CD14-positive monocyte (primary cell): ENCODE measurements at regions not wholly inside any gene's neighbourhood (a gene's known extent, or its start where the extent isn't known, plus 50 kb on each side); places are given as distances from the start of the nearest gene placed in this dataset.

Experiments
- DNase-seq, 3 donors: peaks; one replicate each; pipeline ENCODE4 v3.0.0-alpha.2; 2011 to 2022
- H2AFZ ChIP-seq: 2 replicates; pipeline ENCODE4 v1.6.0; 2012; ENCODE audit warnings: mild to moderate bottlenecking, low read depth, low read length, inconsistent platforms; ENCODE audit not compliant: insufficient read depth, poor library complexity, severe bottlenecking
- H3K27ac ChIP-seq, 2 donors: 1 replicate in 1 of 2; 2 replicates in 1 of 2; pipeline ENCODE4 v1.5.1; 2012 to 2013; ENCODE audit warnings: low read length in 2 of 2, control low read depth in 1 of 2, inconsistent platforms in 1 of 2, low read depth in 1 of 2, mild to moderate bottlenecking in 1 of 2
- H3K27me3 ChIP-seq, 2 donors: one replicate each; pipeline versions ENCODE4 v1.6.0 to v1.6.1; 2011 to 2013; ENCODE audit warnings: low read length in 2 of 2; ENCODE audit not compliant: control insufficient read depth in 2 of 2, insufficient read depth in 2 of 2
- H3K36me3 ChIP-seq, 2 donors: replicated peaks in 1 of 2; 1 replicate in 1 of 2; 2 replicates in 1 of 2; pipeline versions ENCODE4 v1.5.1 to v1.6.1; 2012 to 2013; ENCODE audit warnings: low read length in 2 of 2, control low read depth in 1 of 2, inconsistent platforms in 1 of 2, mild to moderate bottlenecking in 1 of 2; ENCODE audit not compliant: insufficient read depth in 2 of 2, control insufficient read depth in 1 of 2
- H3K4me1 ChIP-seq, 2 donors: 1 replicate in 1 of 2; 2 replicates in 1 of 2; pipeline versions ENCODE4 v1.5.1 to v1.6.1; 2012 to 2013; ENCODE audit warnings: low read length in 2 of 2, control low read depth in 1 of 2, inconsistent platforms in 1 of 2, mild to moderate bottlenecking in 1 of 2, moderate library complexity in 1 of 2; ENCODE audit not compliant: insufficient read depth in 2 of 2, control insufficient read depth in 1 of 2
- H3K4me2 ChIP-seq: replicated peaks from 2 replicates; pipeline ENCODE3; 2012; ENCODE audit warnings: low read length, moderate library complexity, mild to moderate bottlenecking; ENCODE audit not compliant: poor library complexity, severe bottlenecking; ENCODE audit errors: extremely low read depth
- H3K4me3 ChIP-seq, 3 experiments: fragments of 200-600 bp in 1 of 3; sonication (generic) in 1 of 3; replicated peaks in 1 of 3; 1 replicate in 2 of 3; 2 replicates in 1 of 3; pipeline ENCODE4 v1.5.1; 2011 to 2013; ENCODE audit warnings: low read length in 3 of 3, mild to moderate bottlenecking in 3 of 3, control low read depth in 2 of 3, low read depth in 2 of 3, inconsistent platforms in 1 of 3, moderate library complexity in 1 of 3
- H3K79me2 ChIP-seq: 2 replicates; pipeline ENCODE4 v1.6.0; 2012; ENCODE audit warnings: mild to moderate bottlenecking, control low read depth, inconsistent platforms, low read length, moderate library complexity; ENCODE audit not compliant: insufficient read depth
- H3K9ac ChIP-seq: 2 replicates; pipeline ENCODE4 v1.6.0; 2017; ENCODE audit warnings: low read length, mild to moderate bottlenecking; ENCODE audit not compliant: insufficient read depth, poor library complexity, severe bottlenecking
- H3K9me3 ChIP-seq, 2 donors: replicated peaks in 1 of 2; 1 replicate in 1 of 2; 2 replicates in 1 of 2; pipeline versions ENCODE4 v1.5.1 to v1.6.1; 2012 to 2013; ENCODE audit warnings: low read length in 2 of 2, control low read depth in 1 of 2; ENCODE audit not compliant: control insufficient read depth in 1 of 2, insufficient read depth in 1 of 2
- H4K20me1 ChIP-seq: 2 replicates; pipeline ENCODE4 v1.6.0; 2012; ENCODE audit warnings: mild to moderate bottlenecking, low read length, control low read depth, moderate library complexity; ENCODE audit not compliant: insufficient read depth
- H3K27ac Mint-ChIP-seq, 7 donors: one replicate each; pipeline ENCODE4 v1.8.0; 2020; ENCODE audit warnings: mild to moderate bottlenecking in 7 of 7, mixed read lengths in 7 of 7, moderate library complexity in 6 of 7, inconsistent platforms in 2 of 7
- H3K27me3 Mint-ChIP-seq, 3 donors: one replicate each; pipeline ENCODE4 v1.8.0; 2021 to 2022; ENCODE audit warnings: low read depth in 3 of 3, mild to moderate bottlenecking in 3 of 3, mixed read lengths in 3 of 3, moderate library complexity in 3 of 3, inconsistent platforms in 1 of 3
- H3K36me3 Mint-ChIP-seq, 2 donors: one replicate each; pipeline ENCODE4 v1.8.0; 2020; ENCODE audit warnings: mixed read lengths in 2 of 2, inconsistent platforms in 1 of 2, mild to moderate bottlenecking in 1 of 2
- H3K4me1 Mint-ChIP-seq: one replicate; pipeline ENCODE4 v1.8.0; 2020; ENCODE audit warnings: mild to moderate bottlenecking, mixed read lengths
- H3K4me3 Mint-ChIP-seq, 2 donors: one replicate each; pipeline ENCODE4 v1.8.0; 2020; ENCODE audit warnings: mild to moderate bottlenecking in 2 of 2, mixed read lengths in 2 of 2, moderate library complexity in 1 of 2
- H3K9me3 Mint-ChIP-seq, 7 donors: one replicate each; pipeline ENCODE4 v1.8.0; 2020 to 2022; ENCODE audit warnings: mixed read lengths in 7 of 7, mild to moderate bottlenecking in 6 of 7, moderate library complexity in 6 of 7, inconsistent platforms in 2 of 7
- CTCF ChIP-seq: fragments of 200-600 bp; IDR thresholded peaks from one replicate; pipeline ENCODE4 v1.8.0; 2022; ENCODE audit warnings: antibody characterized with exemption, mild to moderate bottlenecking
- WGBS: methylation state at CpG from one replicate; pipeline ENCODE4 v1.1.5; 2013; ENCODE audit warnings: missing lambda C conversion rate; ENCODE audit not compliant: insufficient coverage; 5-methylcytosine and 5-hydroxymethylcytosine counted together
- intact Hi-C, 2 donors: fragments of 100-400 bp; cut with micrococcal nuclease; formaldehyde crosslinking; loops; one replicate each; pipeline versions ENCODE4 v1.15.0 to v1.15.1; 2023

- no peaks in the 10 kb centered on the region for H3K36me3 Mint-ChIP-seq
- no peaks in the 10 kb centered on the region for H4K20me1 ChIP-seq
- H3K9me3 ChIP-seq, result no peaks in the 10 kb centered on the region
- TF ChIP-seq CTCF, result no peak
- intact Hi-C loops, result no loop called here
- H3K4me2 ChIP-seq, result no peak overlapping the region
- no peak overlapping the region for H3K27ac ChIP-seq
- no peak overlapping the region for H3K27ac Mint-ChIP-seq
- H3K4me3 ChIP-seq, result no peak overlapping the region
- H3K4me1 ChIP-seq, result no peaks in the 10 kb centered on the region
- WGBS, result no CpG with 5 or more reads among the region's 1 CpG
- no peaks in the 10 kb centered on the region for H3K79me2 ChIP-seq
- H3K36me3 ChIP-seq, result no peaks in the 10 kb centered on the region
- H3K9me3 Mint-ChIP-seq, result peaks cover 0 to 6% (median 0%) of the 10 kb centered on the region in 7 donors
- H2AFZ ChIP-seq, result no peak overlapping the region
- H3K27me3 ChIP-seq, result no peaks in the 10 kb centered on the region
- no peak overlapping the region for H3K4me3 Mint-ChIP-seq
- H3K9ac ChIP-seq, result no peak overlapping the region
- DNase-seq, result no peak
- H3K27me3 Mint-ChIP-seq, result peaks cover 0 to 5% (median 0%) of the 10 kb centered on the region in 3 donors
- H3K4me1 Mint-ChIP-seq, result peaks cover 2% of the 10 kb centered on the region
Observed at GRCh38 chr3:59558906-59559720, 509.3 kb upstream of the CFAP20DC start.

DNA sequence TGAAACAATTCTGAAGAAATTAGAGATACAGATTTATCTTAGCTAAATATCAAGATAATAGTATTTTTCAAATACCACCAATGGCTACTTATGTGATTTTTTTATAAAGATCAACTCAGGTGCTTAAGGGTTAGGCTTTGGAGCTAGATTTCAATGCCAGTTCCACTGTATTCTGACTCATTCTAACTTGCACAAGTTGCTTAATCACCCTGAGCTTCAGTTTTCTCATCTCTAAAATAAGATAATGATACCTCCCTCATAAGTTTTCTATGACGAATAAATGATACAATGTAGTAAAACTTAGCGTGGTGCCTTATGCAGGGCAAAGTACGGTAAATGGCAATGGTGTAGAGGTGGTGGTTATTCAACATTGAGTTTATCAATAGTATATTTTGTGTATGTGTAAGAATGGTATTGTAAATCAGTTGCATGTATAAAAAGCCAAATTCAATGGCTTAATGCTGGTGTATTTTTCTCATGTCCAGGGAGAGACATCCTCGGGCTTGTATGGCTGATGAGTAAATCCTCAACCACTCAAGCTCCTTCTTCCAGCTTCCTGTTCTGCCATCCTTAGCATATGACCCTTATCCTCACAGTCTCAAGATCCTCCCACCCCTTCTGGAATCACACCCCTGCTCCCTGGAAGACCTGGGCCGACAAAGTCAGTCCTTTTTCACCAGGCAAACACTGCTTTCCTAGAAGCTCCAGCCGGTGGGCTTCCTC is 505.9 kb upstream of the CFAP20DC start:
- H3K27ac Mint-ChIP-seq, result no peak overlapping the region
- Histone ChIP-seq H3K9me3 (no peaks in the 10 kb centered on the region), H3K4me1 (no peaks in the 10 kb centered on the region), H3K36me3 (no peaks in the 10 kb centered on the region), H2AFZ (no peak overlapping the region), H3K79me2 (no peaks in the 10 kb centered on the region), H3K27me3 (no peaks in the 10 kb centered on the region), H3K9ac (no peak overlapping the region), H3K4me3 (no peak overlapping the region), H3K27ac (no peak overlapping the region), H4K20me1 (no peaks in the 10 kb centered on the region), H3K4me2 (no peak overlapping the region)
- DNase-seq, result no peak
- intact Hi-C loops, result no loop called here
- H3K9me3 Mint-ChIP-seq, result peaks cover 0 to 3% (median 0%) of the 10 kb centered on the region in 7 donors
- 58% methylated on average over 2 of the region's 6 CpGs for WGBS
- peaks cover 0 to 1% (median 0%) of the 10 kb centered on the region in 3 donors for H3K27me3 Mint-ChIP-seq
- no peak for TF ChIP-seq CTCF
- no peak overlapping the region for H3K4me3 Mint-ChIP-seq
- H3K4me1 Mint-ChIP-seq, result peaks cover 2% of the 10 kb centered on the region
- no peaks in the 10 kb centered on the region for H3K36me3 Mint-ChIP-seq
